CD4-positive, alpha-beta T cell treated with Interleukin-6 at 100 ng/mL for 8 hours (primary cell): ENCODE measurements at regions not wholly inside any gene's neighbourhood (a gene's known extent, or its start where the extent isn't known, plus 50 kb on each side); places are given as distances from the start of the nearest gene placed in this dataset.
"Not testable (repeated sequence)": the region's sequence is repeated elsewhere in the genome, so short reads cannot be mapped to it uniquely, and the experiment has no call there.

Experiments used
- DNase-seq: peaks from one replicate; pipeline ENCODE4 v3.0.0-alpha.2; 2020; ENCODE audit warnings: mixed read lengths, low spot score

DNA sequence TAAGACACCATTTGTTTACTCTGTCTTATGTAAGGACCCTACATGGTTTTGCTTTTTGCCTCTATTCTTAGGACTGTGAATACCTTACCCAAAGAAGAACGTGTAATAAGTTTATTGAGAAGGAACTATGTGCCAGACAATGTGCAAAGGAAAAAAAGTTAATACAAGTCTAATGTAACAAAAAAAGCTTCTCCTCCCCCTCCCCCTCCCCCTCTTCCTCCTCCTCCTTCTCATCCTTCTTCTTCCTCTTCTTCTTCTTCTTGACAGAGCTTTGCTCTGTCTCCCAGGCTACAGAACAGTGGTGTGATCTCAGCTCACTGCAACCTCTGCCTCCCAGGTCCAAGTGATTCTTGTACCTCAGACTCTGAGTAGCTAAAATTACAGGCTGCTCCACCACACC is 50.9 kb upstream of the MITF start:
- DNase-seq, result no peak

DNA sequence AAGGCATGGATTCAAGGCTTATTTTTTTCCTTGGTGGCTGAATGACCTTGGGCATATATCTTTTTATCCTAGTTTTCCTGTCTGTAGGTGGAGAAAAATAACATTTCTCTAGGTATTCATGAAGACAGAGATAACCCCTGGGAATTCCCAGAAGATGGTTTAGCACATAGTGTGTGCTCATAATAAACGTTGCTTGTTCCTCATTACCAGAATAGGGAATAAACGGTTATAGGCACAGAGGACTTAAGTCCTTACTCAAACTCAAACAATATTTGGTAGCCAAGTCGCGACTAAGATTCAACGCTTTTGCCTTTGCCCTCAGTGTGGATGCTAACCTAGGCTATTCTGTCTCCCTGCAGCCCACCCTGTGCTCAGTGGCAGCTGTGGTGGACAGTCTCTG is 51.6 kb upstream of the MITF start:
- DNase-seq, result no peak

- no peak for DNase-seq
These were observed 53.2 kb upstream of the MITF start for GRCh38 chr3:69686056-69686455.

DNA sequence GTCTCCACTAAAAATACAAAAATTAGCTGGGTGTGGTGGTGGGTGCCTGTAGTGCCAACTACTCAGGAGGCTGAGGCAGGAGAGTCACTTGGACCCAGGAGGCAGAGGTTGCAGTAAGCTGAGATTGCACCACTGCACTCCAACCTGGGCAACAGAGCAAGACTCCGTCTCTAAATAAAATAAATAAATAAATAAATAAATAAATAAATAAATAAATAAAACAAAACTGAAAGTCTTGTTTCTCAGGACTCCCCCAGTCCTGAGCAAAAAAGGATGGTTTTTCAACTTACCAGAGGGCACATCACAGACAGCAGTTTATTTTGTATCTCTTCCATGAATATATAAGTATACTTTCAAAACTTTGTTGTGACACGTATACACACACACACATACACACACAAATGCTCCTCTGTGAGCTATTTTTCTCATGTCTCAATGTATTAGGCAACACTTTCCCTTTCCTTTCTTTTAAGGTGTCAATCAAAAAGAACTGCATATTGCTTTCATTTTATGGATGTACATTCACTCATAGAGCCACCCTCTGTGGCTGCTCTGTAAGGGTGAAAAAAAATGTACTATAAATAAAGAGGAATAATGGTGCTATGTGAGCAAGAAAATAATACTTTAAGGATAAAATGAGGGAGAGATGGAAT is 54.8 kb upstream of the MITF start:
- no peak for DNase-seq

- no peak for DNase-seq
These were observed 56.0 kb upstream of the MITF start for GRCh38 chr3:69683082-69683806.

DNA sequence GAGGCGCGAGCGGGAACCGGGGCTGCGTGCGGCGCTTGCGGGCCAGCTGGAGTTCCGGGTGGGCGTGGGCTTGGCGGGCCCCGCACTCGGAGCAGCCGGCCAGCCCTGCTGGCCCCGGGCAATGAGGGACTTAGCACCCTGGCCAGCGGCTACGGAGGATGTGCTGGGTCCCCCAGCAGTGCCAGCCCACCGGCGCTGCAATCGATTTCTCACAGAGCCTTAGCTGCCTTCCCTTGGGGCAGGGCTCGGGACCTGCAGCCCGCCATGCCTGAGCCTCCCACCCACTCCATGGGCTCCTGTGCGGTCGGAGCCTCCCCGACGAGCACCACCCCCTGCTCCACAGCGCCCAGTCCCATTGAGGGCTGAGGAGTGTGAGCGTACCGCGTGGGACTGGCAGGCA is 61.8 kb upstream of the MITF start:
- not testable (repeated sequence) for DNase-seq

DNA sequence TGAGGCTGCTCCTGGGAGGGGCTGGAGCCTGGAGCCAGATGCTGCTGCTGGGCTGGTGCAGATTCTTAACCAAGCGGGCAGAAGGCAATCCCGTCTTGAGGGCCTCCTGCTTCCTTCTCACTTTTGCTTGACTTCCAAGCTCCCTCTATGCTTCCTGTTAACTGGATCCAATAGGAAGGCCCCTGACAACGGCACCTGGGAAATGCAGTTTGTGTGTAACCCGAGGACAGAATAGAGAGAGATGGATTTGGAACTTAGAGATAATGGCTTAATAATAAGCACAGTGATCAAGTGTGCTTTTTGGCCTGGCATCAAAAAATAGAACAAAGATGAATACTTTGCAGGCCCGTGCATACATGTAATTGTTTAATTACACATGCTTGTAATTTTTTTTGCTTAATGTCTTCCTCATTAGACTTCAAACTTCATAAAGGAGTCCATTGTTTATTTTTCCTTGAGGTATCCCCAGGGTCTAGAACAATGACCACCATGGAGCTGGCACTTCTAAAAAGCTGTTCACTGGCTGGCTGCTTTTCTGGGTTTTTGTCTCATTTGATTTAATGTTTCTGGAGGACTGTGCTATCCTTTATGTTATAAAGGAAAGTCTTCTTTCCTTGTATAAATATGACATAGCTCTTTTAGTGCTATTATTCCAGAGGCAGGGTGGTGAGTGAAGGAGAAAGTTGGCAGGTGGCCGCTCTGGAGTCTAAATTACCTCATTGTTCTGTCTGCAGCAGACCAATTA is 63.3 kb upstream of the MITF start:
- DNase-seq, result no peak

DNA sequence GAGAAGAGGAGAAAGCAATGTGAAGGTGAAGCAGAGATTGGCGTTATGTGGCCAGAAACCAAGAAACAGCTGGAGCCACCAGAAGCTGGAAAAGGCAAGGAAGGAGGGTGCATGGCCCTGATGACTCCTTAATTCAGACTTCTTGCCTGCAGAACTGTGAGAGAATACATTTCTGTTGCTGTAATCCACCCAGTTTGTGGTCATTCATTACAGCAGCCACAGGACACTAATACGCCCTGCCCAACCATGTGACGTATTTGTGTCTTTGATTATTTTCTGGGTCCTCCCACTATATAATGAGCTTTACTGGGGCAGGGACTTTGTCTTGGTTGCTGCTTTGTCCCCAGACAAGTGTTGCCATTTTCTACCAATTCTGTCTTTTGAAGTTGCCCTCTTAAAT is 64.5 kb upstream of the MITF start:
- no peak for DNase-seq

GRCh38 chr3:69671082-69671952 is 67.9 kb upstream of the MITF start:
- DNase-seq, result no peak

GRCh38 chr3:69669070-69669469 is 70.2 kb upstream of the MITF start:
- DNase-seq, result no peak

DNA sequence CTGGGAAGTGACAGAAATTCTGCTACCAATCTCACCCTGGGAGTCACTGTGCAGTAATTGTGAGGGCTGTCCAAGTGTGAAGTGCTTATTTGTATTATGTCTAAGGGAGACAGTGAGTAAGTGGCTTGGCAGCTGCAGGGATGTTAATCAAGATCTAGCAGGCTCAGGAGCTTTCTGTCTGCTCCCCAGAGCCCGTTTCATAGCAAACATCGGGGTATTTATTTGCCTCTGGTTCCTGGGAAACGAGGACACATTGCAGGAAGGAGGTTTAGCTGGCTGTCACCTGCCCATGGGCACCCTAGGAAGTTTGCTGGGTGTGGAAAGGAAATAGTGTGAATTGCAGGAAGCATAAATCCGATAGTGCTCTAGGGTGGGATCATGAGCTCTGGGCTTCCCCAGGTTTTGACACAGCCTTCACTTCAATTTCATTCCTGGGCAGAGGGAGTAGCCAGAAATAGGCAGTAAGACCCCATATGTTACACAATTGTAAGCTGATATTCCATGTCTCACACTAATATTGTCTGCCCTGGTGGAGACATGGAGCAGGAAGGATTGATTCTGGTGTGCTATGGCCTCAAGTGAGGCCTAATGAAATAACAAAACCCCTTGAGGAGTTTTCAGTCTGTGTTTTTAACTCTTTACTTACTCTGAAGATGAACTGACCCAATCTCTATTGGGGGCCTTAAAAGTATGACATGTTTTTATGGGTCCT is 74.1 kb upstream of the MITF start:
- DNase-seq, result no peak

GRCh38 chr3:69660631-69661030 is 78.6 kb upstream of the MITF start:
- DNase-seq, result no peak

GRCh38 chr3:69659180-69659910 is 79.9 kb upstream of the MITF start:
- no peak for DNase-seq

GRCh38 chr3:69658514-69659140 is 80.6 kb upstream of the MITF start:
- DNase-seq, result no peak

- DNase-seq, result not testable (repeated sequence)
These were observed 82.2 kb upstream of the MITF start for GRCh38 chr3:69657030-69657429.

GRCh38 chr3:69651765-69652164 is 87.5 kb upstream of the MITF start:
- no peak for DNase-seq

- DNase-seq, result no peak
These were observed 89.2 kb upstream of the MITF start for GRCh38 chr3:69650066-69650419.

DNA sequence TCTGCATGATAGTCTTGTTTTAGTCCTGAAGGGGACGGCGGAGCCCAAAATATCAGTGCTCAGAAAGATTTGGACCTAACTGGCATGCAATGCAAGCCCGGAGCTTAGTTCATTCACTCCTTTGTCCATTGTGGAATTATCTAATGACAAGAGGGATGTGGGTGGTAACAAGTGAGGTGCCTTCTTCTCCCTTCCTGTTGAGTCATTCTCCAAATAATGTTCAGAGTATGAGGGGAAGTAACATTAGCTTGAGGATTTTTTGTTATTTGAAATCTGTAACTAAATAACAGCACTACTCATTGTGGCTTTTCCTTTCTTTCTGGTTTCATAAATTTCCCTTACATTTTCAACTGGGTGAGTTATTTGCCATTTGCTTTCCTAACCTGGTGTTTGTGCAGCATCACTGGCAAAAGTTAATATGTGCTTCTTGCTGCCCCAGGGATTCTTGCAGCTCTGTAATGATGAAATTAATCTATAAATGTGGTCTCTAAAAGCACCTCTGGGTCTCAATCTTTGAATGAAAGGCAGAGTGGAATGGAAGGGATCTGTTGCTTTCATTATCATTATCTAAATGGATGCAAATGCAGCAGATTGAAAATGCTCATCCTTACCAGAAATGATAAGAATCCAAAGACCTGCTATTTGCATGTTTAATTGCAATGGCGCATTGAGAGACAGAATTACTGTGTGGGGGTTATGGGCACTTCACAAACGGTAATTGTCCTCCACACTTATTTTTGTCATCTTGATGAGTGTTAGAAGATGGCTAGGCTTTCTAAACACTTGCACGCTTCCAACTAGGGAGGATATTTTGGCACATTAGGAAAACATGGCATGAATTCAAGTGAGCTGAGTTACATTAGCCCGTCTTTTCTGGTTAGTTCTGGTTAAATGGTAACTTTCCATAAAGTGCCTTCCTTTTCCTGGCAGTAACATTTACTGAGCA is 89.9 kb upstream of the MITF start:
- no peak for DNase-seq

DNA sequence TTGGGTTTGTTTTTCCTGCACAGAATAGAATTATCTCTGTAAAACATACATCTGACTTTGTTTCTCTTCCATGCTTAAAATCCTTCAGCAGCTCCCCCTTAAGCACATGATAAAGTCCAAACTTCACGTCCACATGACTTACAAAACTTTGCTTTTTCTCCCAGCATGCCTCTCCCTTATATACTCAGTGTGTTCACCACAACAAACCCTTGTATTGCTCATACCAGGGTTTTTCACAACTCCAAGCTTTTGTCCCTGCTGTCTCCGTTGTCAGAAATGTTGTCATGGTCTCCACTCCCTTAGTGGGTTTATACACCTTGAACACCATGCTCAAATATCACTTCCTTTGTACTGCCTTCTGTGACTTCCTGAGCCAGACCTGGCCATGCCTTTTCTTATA is 91.1 kb upstream of the MITF start:
- no peak for DNase-seq
